Heart left ventricle (tissue), 13 donors: ENCODE measurements at regions not wholly inside any gene's neighbourhood (a gene's known extent, or its start where the extent isn't known, plus 50 kb on each side); places are given as distances from the start of the nearest gene placed in this dataset.

Experiments
- POLR2A ChIP-seq, 2 donors: fragments of 450-650 bp; IDR thresholded peaks; one replicate each; pipeline ENCODE4 v1.6.1; 2017; ENCODE audit warnings: antibody characterized with exemption in 2 of 2, mild to moderate bottlenecking in 2 of 2, moderate library complexity in 2 of 2
- TF ChIP-seq, protein P1 (sequence below), 12 donors: fragments of 200-600 bp; sonication (generic) in 4 of 12; IDR thresholded peaks; one replicate each; pipeline versions ENCODE4 v1.5.0 to v1.8.0; 2018 to 2022; ENCODE audit warnings: antibody characterized with exemption in 12 of 12, mild to moderate bottlenecking in 5 of 12
- donor health status: ischemic (EF 13 %, LVEDD 7.1; RV severe dilation, severe dysfunction).
- donor health status: DM: no; HTN: yes; CAD: no.
- donor health status: DM: no; HTN: no; CAD: no.
- donor health status: ischemic (EF 25% LVEDD 6.9; RV normal size, moderate dysfunction).
- donor health status: ischemic (EF 25% LVEDD 5.7; RV mildly dilated, moderate dysfunction).
- donor health status: ischemic (EF 35%, LVEDD 5.7; RV mildly dilated, moderate dysfunction).
- donor health status: nonischemic (EF 11% LVEDD 7.7; RV severe dilation, severe dysfunction).
- donor health status: DM: yes; HTN: yes; CAD: no.
- donor health status: PGD.
- donor health status: ischemic (EF 29% LVEDD 5.4; RV normal size, mild dysfunction).
- donor health status: nonischemic (EF 23%, LVEDD 6.1; RV moderate dilation, normal function).

DNA sequence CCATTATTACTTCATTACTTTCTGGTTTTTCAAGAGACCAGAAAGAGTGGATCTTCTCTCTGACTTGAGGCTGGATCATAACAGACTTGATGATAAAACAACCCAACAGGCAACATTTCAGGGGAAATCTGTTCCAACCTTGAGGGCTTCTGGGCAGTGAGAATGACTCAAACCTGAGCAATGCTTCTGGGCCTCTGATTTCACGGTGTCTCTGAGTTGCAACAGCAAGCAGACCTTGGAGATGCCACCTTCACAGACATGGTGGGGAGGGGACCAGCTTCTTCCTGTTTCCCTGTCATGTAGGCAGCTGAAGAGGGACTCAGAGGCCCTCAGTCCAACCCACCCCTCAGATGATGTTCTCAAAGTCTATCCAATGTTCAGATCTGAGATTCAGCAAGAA is 104.0 kb downstream of the ABHD5 start:
- TF ChIP-seq, protein P1, sequence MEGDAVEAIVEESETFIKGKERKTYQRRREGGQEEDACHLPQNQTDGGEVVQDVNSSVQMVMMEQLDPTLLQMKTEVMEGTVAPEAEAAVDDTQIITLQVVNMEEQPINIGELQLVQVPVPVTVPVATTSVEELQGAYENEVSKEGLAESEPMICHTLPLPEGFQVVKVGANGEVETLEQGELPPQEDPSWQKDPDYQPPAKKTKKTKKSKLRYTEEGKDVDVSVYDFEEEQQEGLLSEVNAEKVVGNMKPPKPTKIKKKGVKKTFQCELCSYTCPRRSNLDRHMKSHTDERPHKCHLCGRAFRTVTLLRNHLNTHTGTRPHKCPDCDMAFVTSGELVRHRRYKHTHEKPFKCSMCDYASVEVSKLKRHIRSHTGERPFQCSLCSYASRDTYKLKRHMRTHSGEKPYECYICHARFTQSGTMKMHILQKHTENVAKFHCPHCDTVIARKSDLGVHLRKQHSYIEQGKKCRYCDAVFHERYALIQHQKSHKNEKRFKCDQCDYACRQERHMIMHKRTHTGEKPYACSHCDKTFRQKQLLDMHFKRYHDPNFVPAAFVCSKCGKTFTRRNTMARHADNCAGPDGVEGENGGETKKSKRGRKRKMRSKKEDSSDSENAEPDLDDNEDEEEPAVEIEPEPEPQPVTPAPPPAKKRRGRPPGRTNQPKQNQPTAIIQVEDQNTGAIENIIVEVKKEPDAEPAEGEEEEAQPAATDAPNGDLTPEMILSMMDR (IDR thresholded peaks at IDR 0.05) = no peak
- TF ChIP-seq POLR2A (IDR thresholded peaks at IDR 0.05) = no peak
